ENCODE measurements at regions not wholly inside any gene's neighbourhood (a gene's known extent, or its start where the extent isn't known, plus 50 kb on each side); places are given as distances from the start of the nearest gene placed in this dataset.
A peak's percentile ranks its signal among the peaks of the same experiment; 100 is the strongest.
"Not testable (repeated sequence)": the region's sequence is repeated elsewhere in the genome, so short reads cannot be mapped to it uniquely, and the experiment has no call there.

DNA sequence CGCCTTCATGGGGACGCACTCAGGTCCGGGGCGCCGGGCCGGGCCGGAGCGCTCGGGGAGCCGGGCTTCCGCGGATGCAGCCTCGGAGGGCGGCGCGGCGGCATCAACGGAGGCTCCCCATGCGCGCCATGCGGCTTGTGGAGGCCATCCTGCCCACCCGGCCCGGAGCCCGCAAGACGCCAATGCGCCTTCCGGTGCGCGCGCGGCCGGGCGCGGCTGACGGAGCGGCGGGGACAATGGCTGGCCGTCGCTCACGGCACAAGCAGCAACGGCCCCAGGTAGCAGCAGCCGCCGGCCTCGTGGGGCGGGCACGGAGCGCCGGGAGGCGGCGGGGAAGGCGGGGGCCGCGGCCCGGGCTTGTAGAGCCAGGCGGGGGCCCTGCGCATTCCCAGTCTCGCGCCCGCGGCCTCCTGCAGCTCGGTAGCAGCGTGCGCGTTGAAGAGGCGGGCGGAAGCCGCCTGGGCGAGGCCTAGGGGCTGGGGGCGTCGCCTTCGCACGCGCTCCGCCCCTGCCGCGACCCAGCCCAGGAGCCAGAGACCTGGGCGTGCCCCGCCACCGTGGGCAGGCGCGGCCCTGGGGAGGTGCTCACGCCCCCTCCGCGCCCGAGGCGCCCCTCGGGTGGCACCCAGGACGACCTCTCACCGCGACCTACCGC, 168.6 kb upstream of the PRKX start:
- DNase-seq = not testable (repeated sequence)

DNA sequence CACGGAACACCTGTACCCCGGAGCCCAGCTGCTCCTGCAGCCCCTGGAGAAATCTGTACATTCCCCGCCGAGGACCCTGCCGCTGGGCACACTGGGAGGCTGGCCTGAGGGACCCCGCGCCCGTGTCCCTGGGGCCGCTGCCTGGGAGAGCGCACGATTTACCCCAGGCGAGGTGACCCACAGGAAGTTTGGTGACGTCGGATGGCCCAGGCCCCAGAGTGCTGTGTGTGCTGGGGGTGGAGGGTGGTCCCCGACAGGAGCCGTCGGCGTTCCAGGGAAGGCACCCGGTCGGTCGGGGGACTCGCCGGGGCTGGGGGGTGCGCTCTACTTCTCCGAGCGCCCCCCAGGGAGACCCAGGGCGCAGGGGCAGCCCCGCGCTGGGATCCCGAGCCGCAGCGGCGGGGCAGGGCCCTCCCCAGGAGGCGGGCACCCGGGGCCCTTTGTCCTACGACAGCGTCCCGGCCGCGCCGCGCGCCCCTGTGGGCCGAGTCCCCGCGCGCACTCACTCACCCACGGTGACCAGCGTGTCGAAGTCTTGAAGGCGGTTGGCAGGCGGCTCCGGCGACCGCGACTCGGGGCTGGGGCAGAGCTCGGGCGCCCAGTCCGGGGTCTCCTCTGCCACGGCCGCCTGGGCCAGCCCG, 167.9 kb upstream of the PRKX start:
- not testable (repeated sequence) for DNase-seq

DNA sequence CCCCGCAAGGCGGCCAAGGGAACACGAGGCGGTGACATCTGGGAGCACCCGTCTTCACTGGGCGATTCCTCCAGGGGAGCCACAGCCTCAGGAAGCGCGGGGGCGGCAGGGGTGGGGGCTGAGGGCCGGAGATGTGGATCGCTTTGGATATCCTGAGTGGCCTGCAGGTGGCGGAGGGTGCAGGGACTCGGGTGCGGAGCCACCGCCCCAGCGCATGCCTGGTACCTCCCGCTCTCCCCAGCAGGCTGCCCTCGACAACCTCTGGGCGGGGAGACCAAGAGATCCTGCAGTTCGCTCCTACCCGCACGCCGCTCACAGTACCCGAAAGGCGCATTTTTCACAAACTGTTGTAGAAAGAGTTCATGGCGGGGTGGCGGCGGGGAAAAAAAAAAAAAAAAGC, 162.9 kb upstream of the PRKX start:
- DNase-seq = not testable (repeated sequence)

DNA sequence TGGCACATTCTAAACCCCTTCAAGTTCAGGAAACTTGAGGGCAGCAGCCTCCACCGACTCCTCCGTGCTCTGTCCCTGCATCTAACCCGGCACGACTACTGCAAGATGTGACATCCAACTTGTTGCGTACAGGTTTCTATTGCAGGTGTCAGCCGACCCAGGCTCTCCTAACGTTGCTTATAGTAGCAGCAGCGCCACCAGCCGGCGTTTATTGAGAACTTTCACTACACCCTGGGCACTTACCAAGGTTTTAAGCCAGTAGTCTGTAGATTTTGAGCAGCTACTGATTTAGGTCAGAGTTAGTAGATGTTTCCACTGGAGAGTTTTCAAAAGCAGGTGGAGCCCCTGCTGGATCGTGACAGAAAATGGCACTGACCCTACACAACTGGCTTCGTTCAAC, 162.2 kb upstream of the PRKX start:
- not testable (repeated sequence) for DNase-seq

DNA sequence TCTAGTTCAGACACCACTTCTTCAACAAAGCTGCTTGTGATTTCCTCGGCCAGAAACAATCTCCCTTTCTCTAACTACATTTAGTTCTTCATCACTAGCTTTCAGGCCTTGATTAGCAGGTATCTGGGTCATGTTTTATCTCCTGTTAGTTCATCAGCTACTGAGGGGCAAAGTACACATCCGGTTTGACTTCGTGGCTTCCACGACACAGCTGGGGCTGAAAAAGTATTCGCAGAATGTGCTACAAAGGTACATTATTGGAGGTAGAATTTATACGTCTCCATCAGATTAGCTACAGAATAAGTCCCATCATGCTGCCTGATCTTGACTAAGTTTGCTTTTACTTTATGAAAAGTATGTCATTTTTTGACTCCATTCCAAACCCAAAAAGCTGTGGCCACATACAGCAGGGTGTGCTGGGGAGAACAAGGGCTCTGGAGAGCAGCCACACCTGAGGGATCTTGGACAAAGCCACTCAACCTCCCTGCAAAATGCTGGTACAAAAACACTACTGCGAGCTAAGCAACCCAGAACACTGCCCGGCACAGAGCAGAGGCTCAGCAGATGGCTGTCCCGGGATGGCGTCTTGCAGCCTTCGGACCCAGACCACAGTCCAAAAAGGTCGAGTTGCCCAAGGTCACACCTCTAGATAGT, 158.9 kb upstream of the PRKX start:
- DNase-seq = not testable (repeated sequence)

DNA sequence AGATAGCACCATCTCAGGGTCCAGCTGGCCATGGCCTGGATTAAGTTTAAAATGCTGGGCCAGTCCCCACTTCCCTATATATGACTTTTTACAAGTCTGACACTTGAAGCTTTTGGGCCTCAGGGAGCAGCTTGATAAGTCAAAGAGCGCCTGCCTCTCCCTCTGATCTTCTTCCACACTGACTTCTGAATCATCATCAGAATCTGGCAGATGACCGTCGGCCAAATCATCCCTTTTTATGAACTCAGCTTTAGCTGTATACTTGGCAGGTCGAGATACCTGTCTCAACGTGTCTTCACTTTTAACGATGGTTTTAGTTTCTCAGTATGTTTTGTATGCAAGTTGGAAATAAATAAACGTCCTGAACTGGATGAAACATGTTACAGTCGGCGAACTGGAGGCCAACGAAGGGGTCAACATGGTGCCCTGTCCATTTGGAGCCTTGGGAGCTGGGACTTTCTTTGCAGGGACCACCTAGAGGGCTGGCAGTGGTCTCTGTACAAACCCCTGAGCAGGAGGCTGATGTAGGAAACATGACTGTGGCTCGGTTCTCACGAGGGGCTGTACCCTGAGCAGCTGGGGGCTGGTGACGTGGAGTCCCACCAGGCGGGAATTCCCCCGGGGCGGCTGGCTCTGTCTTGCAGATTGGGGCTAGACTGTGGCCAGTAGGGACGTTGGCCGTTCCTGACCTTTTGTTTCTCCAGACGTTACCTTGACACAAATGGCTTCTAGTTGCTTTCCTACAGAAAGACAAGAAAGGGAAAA, 153.8 kb upstream of the PRKX start:
- DNase-seq = not testable (repeated sequence)

DNA sequence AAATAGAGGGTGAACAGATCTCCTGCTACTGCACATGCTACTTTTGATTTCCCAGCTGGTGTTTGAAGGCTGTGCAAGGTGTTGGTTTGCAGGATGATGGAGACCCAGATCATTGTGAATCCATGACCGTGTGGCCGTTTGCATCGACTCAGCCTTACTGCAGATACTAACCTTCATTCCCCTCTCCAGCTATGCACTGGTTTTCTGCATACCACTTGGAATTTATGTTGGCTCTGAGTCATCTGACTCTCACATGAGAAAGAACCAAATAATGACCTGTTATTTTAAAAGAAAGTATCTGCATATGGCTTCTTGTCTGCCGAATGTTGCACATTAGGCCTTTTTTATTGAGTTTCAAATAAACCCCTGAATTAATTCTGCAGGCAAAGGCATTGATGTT, 144.9 kb upstream of the PRKX start:
- not testable (repeated sequence) for DNase-seq

DNA sequence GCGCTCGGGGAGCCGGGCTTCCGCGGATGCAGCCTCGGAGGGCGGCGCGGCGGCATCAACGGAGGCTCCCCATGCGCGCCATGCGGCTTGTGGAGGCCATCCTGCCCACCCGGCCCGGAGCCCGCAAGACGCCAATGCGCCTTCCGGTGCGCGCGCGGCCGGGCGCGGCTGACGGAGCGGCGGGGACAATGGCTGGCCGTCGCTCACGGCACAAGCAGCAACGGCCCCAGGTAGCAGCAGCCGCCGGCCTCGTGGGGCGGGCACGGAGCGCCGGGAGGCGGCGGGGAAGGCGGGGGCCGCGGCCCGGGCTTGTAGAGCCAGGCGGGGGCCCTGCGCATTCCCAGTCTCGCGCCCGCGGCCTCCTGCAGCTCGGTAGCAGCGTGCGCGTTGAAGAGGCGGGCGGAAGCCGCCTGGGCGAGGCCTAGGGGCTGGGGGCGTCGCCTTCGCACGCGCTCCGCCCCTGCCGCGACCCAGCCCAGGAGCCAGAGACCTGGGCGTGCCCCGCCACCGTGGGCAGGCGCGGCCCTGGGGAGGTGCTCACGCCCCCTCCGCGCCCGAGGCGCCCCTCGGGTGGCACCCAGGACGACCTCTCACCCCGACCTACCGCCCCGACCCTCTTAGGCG, 130.2 kb upstream of the PRKX start:
- not testable (repeated sequence) for DNase-seq

DNA sequence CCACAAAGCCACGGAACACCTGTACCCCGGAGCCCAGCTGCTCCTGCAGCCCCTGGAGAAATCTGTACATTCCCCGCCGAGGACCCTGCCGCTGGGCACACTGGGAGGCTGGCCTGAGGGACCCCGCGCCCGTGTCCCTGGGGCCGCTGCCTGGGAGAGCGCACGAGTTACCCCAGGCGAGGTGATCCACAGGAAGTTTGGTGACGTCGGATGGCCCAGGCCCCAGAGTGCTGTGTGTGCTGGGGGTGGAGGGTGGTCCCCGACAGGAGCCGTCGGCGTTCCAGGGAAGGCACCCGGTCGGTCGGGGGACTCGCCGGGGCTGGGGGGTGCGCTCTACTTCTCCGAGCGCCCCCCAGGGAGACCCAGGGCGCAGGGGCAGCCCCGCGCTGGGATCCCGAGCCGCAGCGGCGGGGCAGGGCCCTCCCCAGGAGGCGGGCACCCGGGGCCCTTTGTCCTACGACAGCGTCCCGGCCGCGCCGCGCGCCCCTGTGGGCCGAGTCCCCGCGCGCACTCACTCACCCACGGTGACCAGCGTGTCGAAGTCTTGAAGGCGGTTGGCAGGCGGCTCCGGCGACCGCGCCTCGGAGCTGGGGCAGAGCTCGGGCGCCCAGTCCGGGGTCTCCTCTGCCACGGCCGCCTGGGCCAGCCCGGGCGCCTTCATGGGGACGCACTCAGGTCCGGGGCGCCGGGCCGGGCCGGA, 129.5 kb upstream of the PRKX start:
- peak; percentile 63 for DNase-seq

DNA sequence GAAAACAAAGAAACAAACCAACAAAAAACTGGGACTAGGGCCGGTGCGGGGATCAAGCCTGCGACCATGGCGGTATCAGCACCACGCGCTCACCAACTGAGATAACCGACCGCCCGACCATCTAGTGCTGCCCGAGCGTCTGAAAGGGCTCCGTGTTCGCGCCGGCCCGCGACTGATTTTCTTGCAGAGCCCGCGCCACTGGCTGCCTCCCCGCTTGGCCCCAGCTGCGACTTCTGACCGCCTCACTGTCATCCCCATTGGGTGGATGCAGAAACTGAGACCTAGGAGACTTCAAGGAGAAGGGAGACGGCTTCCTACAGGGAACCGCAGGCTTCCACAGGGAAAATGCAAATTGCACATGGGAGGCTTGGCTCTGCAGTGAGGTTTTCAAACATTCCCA, 125.3 kb upstream of the PRKX start:
- DNase-seq = not testable (repeated sequence)

DNA sequence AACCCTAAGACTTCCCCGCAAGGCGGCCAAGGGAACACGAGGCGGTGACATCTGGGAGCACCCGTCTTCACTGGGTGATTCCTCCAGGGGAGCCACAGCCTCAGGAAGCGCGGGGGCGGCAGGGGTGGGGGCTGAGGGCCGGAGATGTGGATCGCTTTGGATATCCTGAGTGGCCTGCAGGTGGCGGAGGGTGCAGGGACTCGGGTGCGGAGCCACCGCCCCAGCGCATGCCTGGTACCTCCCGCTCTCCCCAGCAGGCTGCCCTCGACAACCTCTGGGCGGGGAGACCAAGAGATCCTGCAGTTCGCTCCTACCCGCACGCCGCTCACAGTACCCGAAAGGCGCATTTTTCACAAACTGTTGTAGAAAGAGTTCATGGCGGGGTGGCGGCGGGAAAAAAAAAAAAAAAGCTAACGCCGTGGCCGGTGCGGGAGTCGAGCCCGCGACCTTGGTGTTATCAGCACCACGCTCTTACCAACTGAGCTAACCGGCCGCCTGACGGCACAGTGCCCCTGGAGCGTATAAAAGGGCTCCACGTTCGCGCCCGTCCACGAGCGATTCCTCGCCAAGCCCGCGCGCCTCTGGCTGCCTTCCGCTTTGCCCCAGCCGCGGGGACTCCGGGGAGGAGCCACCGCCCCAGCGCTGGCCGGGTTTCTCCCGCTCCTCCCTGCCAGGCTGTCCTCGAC, 124.7 kb upstream of the PRKX start:
- not testable (repeated sequence) for DNase-seq

DNA sequence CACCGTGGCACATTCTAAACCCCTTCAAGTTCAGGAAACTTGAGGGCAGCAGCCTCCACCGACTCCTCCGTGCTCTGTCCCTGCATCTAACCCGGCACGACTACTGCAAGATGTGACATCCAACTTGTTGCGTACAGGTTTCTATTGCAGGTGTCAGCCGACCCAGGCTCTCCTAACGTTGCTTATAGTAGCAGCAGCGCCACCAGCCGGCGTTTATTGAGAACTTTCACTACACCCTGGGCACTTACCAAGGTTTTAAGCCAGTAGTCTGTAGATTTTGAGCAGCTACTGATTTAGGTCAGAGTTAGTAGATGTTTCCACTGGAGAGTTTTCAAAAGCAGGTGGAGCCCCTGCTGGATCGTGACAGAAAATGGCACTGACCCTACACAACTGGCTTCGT, 123.8 kb upstream of the PRKX start:
- not testable (repeated sequence) for DNase-seq

DNA sequence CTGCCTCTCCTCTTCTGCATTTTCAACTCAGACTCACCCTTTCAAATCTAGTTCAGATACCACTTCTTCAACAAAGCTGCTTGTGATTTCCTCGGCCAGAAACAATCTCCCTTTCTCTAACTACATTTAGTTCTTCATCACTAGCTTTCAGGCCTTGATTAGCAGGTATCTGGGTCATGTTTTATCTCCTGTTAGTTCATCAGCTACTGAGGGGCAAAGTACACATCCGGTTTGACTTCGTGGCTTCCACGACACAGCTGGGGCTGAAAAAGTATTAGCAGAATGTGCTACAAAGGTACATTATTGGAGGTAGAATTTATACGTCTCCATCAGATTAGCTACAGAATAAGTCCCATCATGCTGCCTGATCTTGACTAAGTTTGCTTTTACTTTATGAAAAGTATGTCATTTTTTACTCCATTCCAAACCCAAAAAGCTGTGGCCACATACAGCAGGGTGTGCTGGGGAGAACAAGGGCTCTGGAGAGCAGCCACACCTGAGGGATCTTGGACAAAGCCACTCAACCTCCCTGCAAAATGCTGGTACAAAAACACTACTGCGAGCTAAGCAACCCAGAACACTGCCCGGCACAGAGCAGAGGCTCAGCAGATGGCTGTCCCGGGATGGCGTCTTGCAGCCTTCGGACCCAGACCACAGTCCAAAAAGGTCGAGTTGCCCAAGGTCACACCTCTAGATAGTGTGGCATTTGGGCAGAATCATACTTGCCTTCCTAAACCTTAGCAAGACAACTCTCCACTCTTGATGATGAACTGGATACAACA, 120.5 kb upstream of the PRKX start:
- not testable (repeated sequence) for DNase-seq

DNA sequence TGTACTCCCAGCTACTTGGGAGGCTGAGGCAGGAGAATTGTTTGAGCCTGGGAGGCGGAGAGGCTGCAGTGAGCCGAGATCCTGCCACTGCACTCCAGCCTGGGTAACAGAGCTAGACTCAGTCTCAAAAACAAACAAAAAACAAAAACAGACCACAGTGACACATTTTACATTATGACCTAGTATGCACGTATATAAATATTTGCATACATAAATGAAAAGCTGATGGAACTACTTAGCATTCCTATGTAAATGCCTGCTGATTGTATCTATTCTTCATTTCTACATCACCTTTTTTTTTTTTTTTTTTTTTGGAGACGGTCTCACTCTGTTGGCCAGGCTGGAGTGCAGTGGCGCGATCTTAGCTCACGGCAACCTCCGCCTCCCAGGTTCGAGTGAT, 116.6 kb upstream of the PRKX start:
- not testable (repeated sequence) for DNase-seq

DNA sequence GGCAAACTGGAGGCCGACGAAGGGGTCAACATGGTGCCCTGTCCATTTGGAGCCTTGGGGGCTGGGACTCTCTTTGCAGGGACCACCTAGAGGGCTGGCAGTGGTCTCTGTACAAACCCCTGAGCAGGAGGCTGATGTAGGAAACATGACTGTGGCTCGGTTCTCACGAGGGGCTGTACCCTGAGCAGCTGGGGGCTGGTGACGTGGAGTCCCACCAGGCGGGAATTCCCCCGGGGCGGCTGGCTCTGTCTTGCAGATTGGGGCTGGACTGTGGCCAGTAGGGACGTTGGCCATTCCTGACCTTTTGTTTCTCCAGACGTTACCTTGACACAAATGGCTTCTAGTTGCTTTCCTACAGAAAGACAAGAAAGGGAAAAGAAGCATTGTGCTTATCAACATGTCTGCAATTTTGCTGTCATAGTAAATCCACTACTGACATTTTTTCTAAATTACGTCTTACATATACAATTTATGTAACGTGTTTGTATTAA, 115.6 kb upstream of the PRKX start:
- DNase-seq = not testable (repeated sequence)

DNA sequence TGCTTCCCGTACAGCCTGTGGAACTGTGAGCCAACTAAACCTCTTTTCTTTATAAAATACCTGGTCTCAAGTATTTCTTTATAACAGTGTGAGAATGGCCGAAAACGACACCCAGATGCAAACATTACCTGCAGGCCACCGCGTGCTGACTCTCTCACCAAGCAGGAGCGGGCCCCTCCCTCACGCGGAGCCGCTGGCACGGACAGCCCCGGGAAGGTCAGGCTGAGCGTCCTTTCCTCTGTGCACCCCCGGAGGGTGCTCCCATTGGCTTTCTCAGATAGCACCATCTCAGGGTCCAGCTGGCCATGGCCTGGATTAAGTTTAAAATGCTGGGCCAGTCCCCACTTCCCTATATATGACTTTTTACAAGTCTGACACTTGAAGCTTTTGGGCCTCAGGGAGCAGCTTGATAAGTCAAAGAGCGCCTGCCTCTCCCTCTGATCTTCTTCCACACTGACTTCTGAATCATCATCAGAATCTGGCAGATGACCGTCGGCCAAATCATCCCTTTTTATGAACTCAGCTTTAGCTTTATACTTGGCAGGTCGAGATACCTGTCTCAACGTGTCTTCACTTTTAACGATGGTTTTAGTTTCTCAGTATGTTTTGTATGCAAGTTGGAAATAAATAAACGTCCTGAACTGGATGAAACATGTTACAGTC, 115.1 kb upstream of the PRKX start:
- DNase-seq = not testable (repeated sequence)

DNA sequence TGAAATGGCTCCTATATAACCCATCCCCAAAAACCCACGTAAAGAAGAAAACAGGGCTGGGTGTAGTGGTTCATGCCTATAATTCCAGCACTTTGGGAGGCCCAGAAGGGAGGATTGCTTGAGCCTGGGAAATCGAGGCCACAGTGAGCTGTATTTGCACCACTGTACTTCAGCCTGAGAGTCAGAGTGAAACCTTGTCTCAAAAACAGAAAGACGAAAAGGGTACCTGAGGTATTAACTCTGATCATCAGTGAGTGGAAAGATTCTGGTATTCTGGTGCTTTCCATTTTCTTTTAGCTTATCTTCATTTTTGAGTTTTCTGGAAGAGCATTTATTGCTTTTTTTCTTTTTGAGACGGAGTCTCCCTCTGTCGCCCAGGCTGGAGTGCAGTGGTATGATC, 110.6 kb upstream of the PRKX start:
- DNase-seq = not testable (repeated sequence)

DNA sequence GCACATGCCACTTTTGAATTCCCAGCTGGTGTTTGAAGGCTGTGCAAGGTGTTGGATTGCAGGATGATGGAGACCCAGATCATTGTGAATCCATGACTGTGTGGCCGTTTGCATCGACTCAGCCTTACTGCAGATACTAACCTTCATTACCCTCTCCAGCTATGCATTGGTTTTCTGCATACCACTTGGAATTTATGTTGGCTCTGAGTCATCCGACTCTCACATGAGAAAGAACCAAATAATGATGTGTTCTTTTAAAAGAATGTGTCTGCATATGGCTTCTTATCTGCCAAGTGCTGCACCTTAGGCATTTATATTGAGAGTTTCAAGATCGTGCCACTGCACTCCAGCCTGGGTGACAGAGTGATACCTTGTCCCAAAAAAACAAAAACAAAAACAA, 106.7 kb upstream of the PRKX start:
- DNase-seq = no peak

DNA sequence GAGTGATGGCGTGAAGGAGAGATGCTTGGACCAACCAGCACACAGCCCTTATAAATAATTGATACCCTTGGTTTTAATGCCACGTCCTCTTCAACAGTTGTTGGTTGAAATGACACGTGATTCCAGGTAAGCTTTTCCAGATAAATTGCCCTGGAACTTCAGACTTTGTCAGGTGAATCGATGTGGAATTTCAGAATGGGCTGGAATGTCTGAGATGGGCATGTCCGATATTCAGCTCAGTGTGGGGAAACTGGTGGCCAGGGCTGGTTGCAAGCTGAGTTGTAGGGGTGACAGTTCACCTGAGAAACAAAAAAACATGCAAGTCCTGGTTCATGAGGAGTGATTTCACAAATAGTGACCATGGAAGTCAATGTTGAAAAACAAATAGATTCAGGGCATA, 104.0 kb upstream of the PRKX start:
- DNase-seq = not testable (repeated sequence)
